C4-2B (cell line): ENCODE measurements at regions not wholly inside any gene's neighbourhood (a gene's known extent, or its start where the extent isn't known, plus 50 kb on each side); places are given as distances from the start of the nearest gene placed in this dataset.

ENCODE experiments used
- CTCF ChIP-seq: fragments of 450-650 bp; conservative IDR thresholded peaks from 2 replicates; pipeline ENCODE4 v1.5.1; 2017; ENCODE audit warnings: mild to moderate bottlenecking
- ZFX ChIP-seq: fragments of 450-650 bp; IDR thresholded peaks from 2 replicates; pipeline ENCODE4 v1.6.1; 2017

- no peak for TF ChIP-seq CTCF
- TF ChIP-seq ZFX: no peak
Observed at GRCh38 chr5:3891113-3891512, 295.5 kb downstream of the IRX1 start.
